Endothelial cell of umbilical vein (primary cell): ENCODE measurements at regions not wholly inside any gene's neighbourhood (a gene's known extent, or its start where the extent isn't known, plus 50 kb on each side); places are given as distances from the start of the nearest gene placed in this dataset.

Source experiments
- BruUV-seq: library from RNA; stranded (reverse); fragments of 400-500 nt; replicated peaks from 2 replicates; lab custom pipeline; 2021; lab: Mats Ljungman, UMichigan
- CTCF ChIA-PET: fragments of 300-600, 350-600 bp; sonication (Branson Sonifier 250); formaldehyde crosslinking; loops from one replicate; lab custom pipeline; 2021; ENCODE audit warnings: antibody characterized with exemption, inconsistent platforms; lab: Charles Lee
- POLR2A ChIA-PET: fragments of 300-600, 350-600 bp; sonication (Branson Sonifier 250); formaldehyde crosslinking; loops from one replicate; lab custom pipeline; 2021; ENCODE audit warnings: antibody characterized with exemption, inconsistent platforms; lab: Charles Lee
- DNase-seq: peaks from one replicate; pipeline ENCODE4 v3.0.0-alpha.2; 2011; ENCODE audit warnings: low read depth, low spot score
- FAIRE-seq: peaks from 2 replicates; lab custom pipeline; 2011; peaks lifted over from hg19 to GRCh38; lab: Jason Lieb, UNC
- H2AFZ ChIP-seq: 2 replicates; pipeline ENCODE4 v1.6.0; 2012; ENCODE audit warnings: low read depth, low read length, control low read depth, inconsistent platforms
- H3K27ac ChIP-seq: 2 replicates; pipeline ENCODE4 v1.5.1; 2011; ENCODE audit warnings: low read depth, mild to moderate bottlenecking, control low read depth, low read length, moderate library complexity; ENCODE audit not compliant: insufficient read depth
- H3K27me3 ChIP-seq, 2 experiments: 2 replicates each; pipeline versions ENCODE4 v1.6.0 to v1.6.1; 2011; ENCODE audit warnings: low read length in 2 of 2, mixed read lengths in 1 of 2; ENCODE audit not compliant: control insufficient read depth in 2 of 2, insufficient read depth in 2 of 2
- H3K36me3 ChIP-seq, 2 experiments: 2 replicates in 1 of 2; 3 replicates in 1 of 2; pipeline ENCODE4 v1.5.1; 2011; ENCODE audit warnings: low read length in 2 of 2, mild to moderate bottlenecking in 1 of 2, moderate library complexity in 1 of 2; ENCODE audit not compliant: control insufficient read depth in 2 of 2, insufficient read depth in 2 of 2; ENCODE audit errors: extremely low read depth in 1 of 2
- H3K4me1 ChIP-seq: 3 replicates; pipeline ENCODE4 v1.5.1; 2011; ENCODE audit warnings: mild to moderate bottlenecking, low read length; ENCODE audit not compliant: control insufficient read depth, insufficient read depth; ENCODE audit errors: extremely low read depth
- H3K4me2 ChIP-seq: 2 replicates; pipeline ENCODE4 v1.6.1; 2011; ENCODE audit warnings: low read length, control low read depth, mixed read lengths; ENCODE audit not compliant: insufficient read depth
- H3K4me3 ChIP-seq, 3 experiments: fragments of 200-600 bp in 1 of 3; sonication (generic), shearing (Covaris generic) in 1 of 3; replicated peaks in 1 of 3; 2 replicates each; pipeline ENCODE4 v1.5.1; 2011 to 2016; ENCODE audit warnings: control low read depth in 3 of 3, low read length in 3 of 3, mild to moderate bottlenecking in 2 of 3, inconsistent platforms in 1 of 3, low read depth in 1 of 3, moderate library complexity in 1 of 3; ENCODE audit not compliant: insufficient read depth in 1 of 3
- H3K79me2 ChIP-seq: 2 replicates; pipeline ENCODE4 v1.6.0; 2012; ENCODE audit warnings: low read length, inconsistent platforms; ENCODE audit not compliant: control insufficient read depth, insufficient read depth
- H3K9ac ChIP-seq: replicated peaks from 2 replicates; pipeline ENCODE3; 2011; ENCODE audit warnings: low read length, control low read depth; ENCODE audit not compliant: insufficient read depth; ENCODE audit errors: extremely low read depth
- H3K9me1 ChIP-seq: replicated peaks from 3 replicates; pipeline ENCODE4 v1.6.0; 2011; ENCODE audit warnings: mild to moderate bottlenecking, low read length; ENCODE audit not compliant: control insufficient read depth, insufficient read depth; ENCODE audit errors: extremely low read depth
- H3K9me3 ChIP-seq: replicated peaks from 2 replicates; pipeline ENCODE4 v1.5.1; 2012; ENCODE audit warnings: low read length, inconsistent platforms; ENCODE audit not compliant: control insufficient read depth, insufficient read depth
- H4K20me1 ChIP-seq: replicated peaks from 2 replicates; pipeline ENCODE3; 2011; ENCODE audit warnings: mild to moderate bottlenecking, low read length; ENCODE audit not compliant: control insufficient read depth, insufficient read depth; ENCODE audit errors: extremely low read depth
- CTCF ChIP-seq, 2 donors: IDR thresholded peaks; 1 replicate in 1 of 2; 2 replicates in 1 of 2; pipeline ENCODE4 v1.5.1; 2011; ENCODE audit warnings: low read length in 2 of 2, mild to moderate bottlenecking in 2 of 2, moderate library complexity in 2 of 2, control low read depth in 1 of 2, inconsistent platforms in 1 of 2, low read depth in 1 of 2; ENCODE audit not compliant: insufficient read depth in 1 of 2; ENCODE audit errors: extremely low read depth in 1 of 2
- EZH2 ChIP-seq: IDR thresholded peaks from 2 replicates; pipeline ENCODE4 v1.6.1; 2012; ENCODE audit warnings: borderline replicate concordance, low read depth, mild to moderate bottlenecking, moderate library complexity, low read length, inconsistent platforms; ENCODE audit not compliant: severe bottlenecking
- FOS ChIP-seq: IDR thresholded peaks from 2 replicates; pipeline ENCODE4 v1.6.1; 2011; ENCODE audit warnings: mild to moderate bottlenecking, low read length, moderate library complexity, borderline replicate concordance; ENCODE audit not compliant: insufficient read depth
- GATA2 ChIP-seq: IDR thresholded peaks from 2 replicates; pipeline ENCODE4 v1.7.0; 2011; ENCODE audit warnings: low read depth, mild to moderate bottlenecking, moderate library complexity, mixed read lengths, low read length; ENCODE audit not compliant: insufficient read length, insufficient read depth
- JUN ChIP-seq: IDR thresholded peaks from 2 replicates; pipeline ENCODE4 v1.6.1; 2011; ENCODE audit warnings: borderline replicate concordance, low read depth; ENCODE audit not compliant: insufficient read length, insufficient read depth
- MYC ChIP-seq: IDR thresholded peaks from one replicate; pipeline ENCODE4 v1.6.1; 2011; ENCODE audit warnings: mild to moderate bottlenecking, low read depth, low read length
- POLR2A ChIP-seq: IDR thresholded peaks from 2 replicates; pipeline ENCODE4 v1.6.1; 2012; ENCODE audit warnings: low read depth, mild to moderate bottlenecking, control low read depth, low read length
- POLR2AphosphoS5 ChIP-seq: IDR thresholded peaks from 2 replicates; pipeline ENCODE4 v1.6.1; 2012; ENCODE audit warnings: low read depth, mild to moderate bottlenecking, control low read depth, low read length, moderate library complexity; ENCODE audit not compliant: insufficient read depth
- dilution Hi-C: fragments of 300-500 bp; cut with MboI; formaldehyde crosslinking; loops from one replicate; pipeline ENCODE4 v1.15.0; 2019; ENCODE audit warnings: low sequenced_read_pairs; ENCODE audit not compliant: extremely low pct_ligation_motif_present
- intact Hi-C: fragments of 100-400 bp; cut with micrococcal nuclease; formaldehyde crosslinking; loops from one replicate; pipeline ENCODE4 v1.10.0; 2022
- TF ChIP-seq, protein P1 (sequence below): IDR thresholded peaks from 2 replicates; pipeline ENCODE4 v1.6.1; 2011; ENCODE audit not compliant: insufficient read depth, insufficient read length

- CTCF ChIA-PET, result no interaction called here
- Histone ChIP-seq H3K4me2 (no peak overlapping the region), H3K36me3 (no peaks in the 10 kb centered on the region), H3K27ac (no peak overlapping the region), H3K9me1 (no peaks in the 10 kb centered on the region), H3K4me3 (no peak overlapping the region), H3K27me3 (no peaks in the 10 kb centered on the region), H3K4me1 (no peaks in the 10 kb centered on the region), H2AFZ (no peak overlapping the region), H3K9me3 (no peaks in the 10 kb centered on the region), H3K9ac (no peak overlapping the region), H4K20me1 (no peaks in the 10 kb centered on the region), H3K79me2 (no peaks in the 10 kb centered on the region)
- intact Hi-C loops, result no loop called here
- DNase-seq, result no peak
- FAIRE-seq, result no peak
- dilution Hi-C loops, result no loop called here
- no peak for TF ChIP-seq MYC
- TF ChIP-seq, protein P1, sequence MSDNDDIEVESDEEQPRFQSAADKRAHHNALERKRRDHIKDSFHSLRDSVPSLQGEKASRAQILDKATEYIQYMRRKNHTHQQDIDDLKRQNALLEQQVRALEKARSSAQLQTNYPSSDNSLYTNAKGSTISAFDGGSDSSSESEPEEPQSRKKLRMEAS, result no peak
- no peak for TF ChIP-seq JUN
- TF ChIP-seq CTCF (IDR thresholded peaks at IDR 0.05; ENCODE audit: extremely low read depth in 1 of 2, insufficient read depth in 1 of 2, low read depth in 1 of 2, low read length in 2 of 2), result no peak
- TF ChIP-seq EZH2, result no peak
- no peak for TF ChIP-seq FOS
- TF ChIP-seq POLR2A, result no peak
- no peak for TF ChIP-seq POLR2AphosphoS5
- TF ChIP-seq GATA2, result no peak
- POLR2A ChIA-PET, result no interaction called here
- no TSS peak for BruUV-seq
Measured at GRCh38 chr3:110139048-110139447, 801.7 kb upstream of the DPPA4 start.
